ENCODE measurements at regions not wholly inside any gene's neighbourhood (a gene's known extent, or its start where the extent isn't known, plus 50 kb on each side); places are given as distances from the start of the nearest gene placed in this dataset.
"Not testable (repeated sequence)": the region's sequence is repeated elsewhere in the genome, so short reads cannot be mapped to it uniquely, and the experiment has no call there.

- DNase-seq (ENCODE audit: low read depth in 2 of 3, low spot score in 1 of 3) = no peak
These were observed 99.9 kb downstream of the AREG start for GRCh38 chr4:74544655-74545361.

GRCh38 chr4:74545448-74545847 lies 100.5 kb downstream of the AREG start:
- no peak for DNase-seq (ENCODE audit: low read depth in 2 of 3, low spot score in 1 of 3)

- no peak for DNase-seq (ENCODE audit: low read depth in 2 of 3, low spot score in 1 of 3)
These were observed 101.1 kb downstream of the AREG start for GRCh38 chr4:74546057-74546456.

- DNase-seq (ENCODE audit: low read depth in 2 of 3, low spot score in 1 of 3) = no peak
These were observed 102.1 kb downstream of the AREG start for GRCh38 chr4:74547042-74547441.

GRCh38 chr4:74548561-74548960 lies 103.6 kb downstream of the AREG start:
- DNase-seq (ENCODE audit: low read depth in 2 of 3, low spot score in 1 of 3) = no peak

GRCh38 chr4:74549936-74550335 lies 105.0 kb downstream of the AREG start:
- no peak for DNase-seq (ENCODE audit: low read depth in 2 of 3, low spot score in 1 of 3)

- no peak for DNase-seq (ENCODE audit: low read depth in 2 of 3, low spot score in 1 of 3)
These were observed 110.3 kb downstream of the AREG start for GRCh38 chr4:74555231-74555630.

- no peak for DNase-seq (ENCODE audit: low read depth in 2 of 3, low spot score in 1 of 3)
These were observed 110.9 kb downstream of the AREG start for GRCh38 chr4:74555843-74556242.

GRCh38 chr4:74559853-74560252 lies 114.9 kb downstream of the AREG start:
- DNase-seq (ENCODE audit: low read depth in 2 of 3, low spot score in 1 of 3) = no peak

GRCh38 chr4:74567981-74568380 lies 123.0 kb downstream of the AREG start:
- DNase-seq (ENCODE audit: low read depth in 2 of 3, low spot score in 1 of 3) = no peak

GRCh38 chr4:74570095-74570494 lies 125.2 kb downstream of the AREG start:
- no peak for DNase-seq (ENCODE audit: low read depth in 2 of 3, low spot score in 1 of 3)

- DNase-seq (ENCODE audit: low read depth in 2 of 3, low spot score in 1 of 3) = no peak
These were observed 133.4 kb downstream of the AREG start for GRCh38 chr4:74578329-74578728.

GRCh38 chr4:74578865-74579264 lies 133.9 kb downstream of the AREG start:
- not testable (repeated sequence) for DNase-seq (ENCODE audit: low read depth in 2 of 3, low spot score in 1 of 3)

GRCh38 chr4:74583089-74583700 lies 138.3 kb downstream of the AREG start:
- DNase-seq (ENCODE audit: low read depth in 2 of 3, low spot score in 1 of 3) = no peak

GRCh38 chr4:74583757-74584156 lies 138.8 kb downstream of the AREG start:
- no peak for DNase-seq (ENCODE audit: low read depth in 2 of 3, low spot score in 1 of 3)

- no peak for DNase-seq (ENCODE audit: low read depth in 2 of 3, low spot score in 1 of 3)
These were observed 143.4 kb downstream of the AREG start for GRCh38 chr4:74588350-74588749.

- DNase-seq (ENCODE audit: low read depth in 2 of 3, low spot score in 1 of 3) = no peak
These were observed 145.5 kb downstream of the AREG start for GRCh38 chr4:74590476-74590875.

- DNase-seq (ENCODE audit: low read depth in 2 of 3, low spot score in 1 of 3) = no peak
These were observed 153.8 kb downstream of the AREG start for GRCh38 chr4:74598611-74599325.

- no peak for DNase-seq (ENCODE audit: low read depth in 2 of 3, low spot score in 1 of 3)
These were observed 158.2 kb downstream of the AREG start for GRCh38 chr4:74603186-74603585.

- DNase-seq (ENCODE audit: low read depth in 2 of 3, low spot score in 1 of 3) = no peak
These were observed 163.4 kb downstream of the AREG start for GRCh38 chr4:74608151-74608949.

- DNase-seq (ENCODE audit: low read depth in 2 of 3, low spot score in 1 of 3) = no peak
These were observed 165.6 kb downstream of the AREG start for GRCh38 chr4:74610491-74610890.

- DNase-seq (ENCODE audit: low read depth in 2 of 3, low spot score in 1 of 3) = no peak
These were observed 167.9 kb downstream of the AREG start for GRCh38 chr4:74612837-74613236.

Data from stimulated activated CD4-positive, alpha-beta T cell treated with anti-CD3 and anti-CD28 coated beads, Interleukin-12 subunit alpha, Interleukin-12 subunit beta, amount 100 ng/mL, for 48 hours (primary cell).